D341Med (cell line): ENCODE measurements at regions not wholly inside any gene's neighbourhood (a gene's known extent, or its start where the extent isn't known, plus 50 kb on each side); places are given as distances from the start of the nearest gene placed in this dataset.

Experiments
- DNase-seq: peaks from one replicate; pipeline ENCODE4 v3.0.0; 2012; ENCODE audit warnings: low spot score

DNA sequence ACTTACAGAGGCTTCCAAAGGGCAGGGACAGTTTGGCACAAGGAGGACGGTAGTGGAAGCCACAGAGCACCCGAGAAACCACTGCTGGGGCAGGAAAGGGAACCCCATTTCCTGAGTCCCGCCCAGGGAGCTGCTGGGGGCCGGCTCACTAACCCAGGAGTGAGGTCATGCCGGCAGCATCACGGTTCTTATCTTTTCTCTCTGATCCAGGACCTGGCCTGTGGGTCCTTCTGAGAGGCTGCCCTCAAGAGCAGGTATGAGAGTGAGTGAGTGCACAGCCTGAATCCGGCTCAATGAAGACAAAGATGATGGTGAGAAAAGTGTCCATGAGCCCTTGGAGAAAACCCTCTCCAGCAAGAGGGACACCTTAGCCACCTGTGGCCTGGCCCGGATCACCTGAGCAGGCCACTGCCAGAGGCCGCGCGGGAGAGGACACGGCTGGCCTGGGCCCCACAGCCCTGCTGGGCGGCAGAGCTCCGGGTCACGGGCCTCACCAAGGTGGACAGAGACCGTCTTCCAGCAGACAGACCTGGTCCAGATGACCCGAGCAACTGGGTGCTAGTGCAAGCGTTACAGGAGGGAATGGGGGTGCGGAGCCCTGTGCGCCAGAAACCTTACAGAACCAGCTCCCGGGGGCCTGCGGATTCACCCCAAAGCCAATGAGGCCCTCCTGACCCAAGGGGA, 94.9 kb downstream of the RIPK4 start:
- DNase-seq: no peak

DNA sequence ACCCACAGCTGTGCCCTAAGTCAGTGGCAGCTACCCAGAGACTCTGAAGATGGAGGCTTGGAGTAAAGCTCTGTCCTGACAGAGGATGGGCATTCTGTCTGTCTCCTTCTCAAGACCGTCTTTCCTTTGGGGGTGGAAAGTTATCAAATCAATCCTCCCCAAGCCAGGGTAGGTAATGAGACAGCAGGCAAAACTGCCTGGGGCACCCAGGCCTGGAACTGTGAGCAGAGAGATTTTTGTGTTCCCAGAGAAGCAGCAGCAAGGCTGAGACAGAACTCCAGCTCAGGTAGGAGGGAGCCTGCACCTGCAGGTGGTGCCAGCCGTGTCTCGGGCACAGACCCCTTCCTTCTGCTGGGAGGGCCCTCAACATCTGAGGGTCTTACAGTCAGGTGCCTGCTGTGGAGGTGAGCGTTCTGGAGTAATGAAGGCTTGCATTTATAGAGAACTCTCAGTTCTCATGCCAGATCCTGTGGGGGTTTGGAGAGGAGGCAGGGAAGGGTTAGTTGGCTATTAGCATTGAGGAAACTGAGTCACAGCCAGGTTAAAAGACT, 95.6 kb downstream of the RIPK4 start:
- no peak for DNase-seq

DNA sequence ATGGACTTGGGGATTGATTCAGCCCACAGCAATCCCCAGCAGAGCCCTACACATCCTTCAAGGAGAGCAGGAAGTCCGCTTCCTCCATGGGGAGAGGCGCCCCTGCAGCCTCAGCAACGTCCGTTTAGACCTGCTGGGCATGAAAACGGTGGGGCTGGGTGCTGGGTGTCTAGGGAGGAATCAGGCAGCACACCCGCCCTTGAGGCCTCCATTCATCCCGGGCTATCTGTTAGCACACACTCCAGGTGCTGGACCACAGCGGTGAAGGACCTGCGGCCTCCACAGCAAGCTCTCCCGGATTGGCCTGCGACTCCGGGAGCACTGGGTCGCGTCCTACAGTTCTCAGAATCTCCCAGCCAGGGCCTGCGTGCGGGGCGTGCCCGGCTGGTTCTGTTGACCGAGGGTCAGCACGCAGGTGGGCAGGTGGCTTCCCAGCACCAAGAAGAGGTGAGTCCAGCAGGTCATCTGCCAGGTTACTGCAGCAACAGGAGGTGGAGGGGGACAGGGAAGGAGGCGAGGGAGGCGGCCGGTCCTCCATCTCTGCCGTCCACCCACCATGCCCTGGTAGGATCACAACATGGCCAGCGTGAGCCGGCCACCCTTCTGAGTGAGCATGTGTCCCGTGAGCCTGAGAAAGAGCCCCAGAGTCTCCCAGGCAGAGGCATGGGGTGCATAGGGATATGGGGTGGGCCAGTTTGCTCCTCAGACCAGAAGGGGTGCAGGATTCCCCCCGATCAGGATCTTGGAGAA, 96.6 kb downstream of the RIPK4 start:
- no peak for DNase-seq

DNA sequence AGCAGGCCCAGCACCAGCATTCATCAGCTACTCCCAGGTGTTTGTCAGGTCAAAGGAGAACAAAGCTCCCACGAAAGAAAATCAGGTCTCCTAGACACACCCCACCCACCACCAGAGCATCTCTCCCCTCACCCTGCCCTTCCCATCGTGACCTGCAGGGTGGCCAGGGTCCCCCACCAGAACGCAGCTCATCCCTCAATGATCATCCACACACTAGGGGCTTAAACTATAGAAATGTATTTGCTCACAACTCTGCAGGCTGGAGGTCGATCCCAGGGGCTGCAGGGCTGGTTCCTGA, 97.4 kb downstream of the RIPK4 start:
- no peak for DNase-seq

DNA sequence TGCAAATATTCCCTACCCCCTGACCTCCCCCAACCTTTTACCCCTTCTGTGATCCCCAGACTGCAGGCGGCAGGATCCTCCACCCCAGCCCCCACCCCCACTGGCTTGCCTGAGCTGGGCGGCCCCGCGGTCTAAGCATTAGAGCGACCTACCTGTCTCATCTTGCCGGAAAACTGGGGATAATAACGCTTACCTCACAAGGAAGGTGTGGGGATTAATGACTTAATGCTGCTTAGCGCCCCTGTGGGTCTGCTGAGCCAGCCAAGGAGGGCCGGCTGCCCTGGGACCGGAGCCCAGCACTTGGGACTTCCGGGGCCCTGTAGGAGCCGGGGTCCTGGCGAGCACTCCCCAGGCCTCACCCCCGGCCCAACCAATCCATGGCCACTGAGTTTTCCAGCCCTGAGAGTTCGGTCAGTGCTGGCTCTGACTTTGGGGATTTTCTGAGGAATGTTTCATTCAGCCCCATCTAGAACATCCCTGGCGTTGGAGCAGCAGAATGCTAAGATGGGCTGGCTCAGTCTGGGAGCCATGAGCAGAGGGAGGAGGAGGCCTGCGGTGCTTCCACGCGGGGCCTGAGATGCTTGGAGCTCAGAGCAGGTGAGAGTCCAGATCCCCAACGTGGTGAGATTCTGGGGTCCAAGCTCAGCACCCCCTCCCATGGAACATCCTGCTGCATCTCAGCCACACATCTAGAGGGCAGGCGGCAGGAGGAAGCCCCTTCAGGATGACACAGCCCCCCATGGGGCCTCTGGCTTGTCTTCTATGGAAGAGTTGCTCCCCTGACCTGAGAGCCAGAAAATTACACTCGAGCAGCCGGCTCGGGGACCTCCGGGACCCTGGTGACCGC, 97.9 kb downstream of the RIPK4 start:
- peak; percentile 30 for DNase-seq

DNA sequence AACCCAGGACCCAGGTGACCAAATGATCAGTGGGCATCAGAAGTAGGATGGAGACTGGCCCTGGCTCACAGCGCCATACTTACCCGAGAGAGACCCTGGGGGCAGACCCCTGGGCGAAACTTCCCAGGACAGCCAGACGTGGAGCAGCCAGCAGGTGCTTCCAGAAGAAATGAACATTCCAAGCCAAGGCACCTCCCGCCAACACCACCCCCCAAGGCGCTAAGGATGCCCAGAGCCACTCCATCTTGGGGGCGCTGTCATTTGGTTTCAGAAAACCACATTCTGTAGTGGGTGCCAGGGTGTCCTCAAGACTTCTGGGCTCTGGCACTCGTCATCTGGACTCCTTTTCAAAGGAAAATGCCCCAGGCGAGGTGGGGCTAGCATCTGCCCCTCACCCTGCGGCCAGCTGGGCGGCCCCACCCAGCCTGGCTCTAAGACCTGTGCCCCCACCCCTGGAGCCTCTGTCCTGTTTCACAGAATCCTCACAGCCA, 98.8 kb downstream of the RIPK4 start:
- no peak for DNase-seq

DNA sequence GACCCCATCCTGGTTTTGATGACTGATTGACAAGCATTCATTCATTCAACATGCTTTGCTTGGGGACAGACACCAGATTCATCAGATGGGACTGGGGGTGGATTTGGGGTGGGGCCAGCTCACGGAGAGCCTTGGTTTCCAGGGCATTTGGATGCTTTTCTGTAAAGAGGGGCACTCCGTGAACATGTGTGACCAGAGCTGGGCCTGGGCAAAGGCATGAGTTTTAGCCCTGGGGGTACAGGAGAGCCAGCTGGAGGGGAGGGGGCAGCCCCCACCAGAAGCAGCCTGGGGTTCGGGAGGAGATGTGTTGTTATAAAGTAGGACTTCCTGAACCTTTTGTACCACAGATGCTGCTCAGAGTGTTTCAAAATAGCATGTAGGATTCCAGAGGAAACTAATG, 99.7 kb downstream of the RIPK4 start:
- DNase-seq: peak; percentile 9

DNA sequence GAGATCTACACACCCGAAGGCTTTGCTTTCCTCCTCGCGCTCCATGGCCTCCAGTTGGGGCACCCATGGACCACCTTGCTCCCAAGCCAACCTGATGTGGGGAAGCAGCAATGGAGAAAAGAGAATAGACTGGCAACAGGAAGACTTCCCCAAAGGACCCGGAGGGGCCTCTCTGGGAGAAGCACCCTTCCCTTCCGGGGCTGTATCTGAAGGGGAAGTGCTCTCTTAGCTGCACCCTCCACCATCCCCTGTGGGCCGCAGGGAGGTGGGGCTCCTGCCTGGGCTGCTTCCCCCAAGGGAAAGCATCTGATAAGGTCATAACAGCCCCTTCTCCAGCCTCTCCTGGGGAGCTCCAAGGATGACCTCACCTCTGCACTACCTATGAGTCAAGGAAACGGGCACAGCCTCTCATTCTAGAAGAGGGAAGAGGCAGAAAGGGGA, 100.2 kb downstream of the RIPK4 start:
- peak; percentile 10 for DNase-seq

DNA sequence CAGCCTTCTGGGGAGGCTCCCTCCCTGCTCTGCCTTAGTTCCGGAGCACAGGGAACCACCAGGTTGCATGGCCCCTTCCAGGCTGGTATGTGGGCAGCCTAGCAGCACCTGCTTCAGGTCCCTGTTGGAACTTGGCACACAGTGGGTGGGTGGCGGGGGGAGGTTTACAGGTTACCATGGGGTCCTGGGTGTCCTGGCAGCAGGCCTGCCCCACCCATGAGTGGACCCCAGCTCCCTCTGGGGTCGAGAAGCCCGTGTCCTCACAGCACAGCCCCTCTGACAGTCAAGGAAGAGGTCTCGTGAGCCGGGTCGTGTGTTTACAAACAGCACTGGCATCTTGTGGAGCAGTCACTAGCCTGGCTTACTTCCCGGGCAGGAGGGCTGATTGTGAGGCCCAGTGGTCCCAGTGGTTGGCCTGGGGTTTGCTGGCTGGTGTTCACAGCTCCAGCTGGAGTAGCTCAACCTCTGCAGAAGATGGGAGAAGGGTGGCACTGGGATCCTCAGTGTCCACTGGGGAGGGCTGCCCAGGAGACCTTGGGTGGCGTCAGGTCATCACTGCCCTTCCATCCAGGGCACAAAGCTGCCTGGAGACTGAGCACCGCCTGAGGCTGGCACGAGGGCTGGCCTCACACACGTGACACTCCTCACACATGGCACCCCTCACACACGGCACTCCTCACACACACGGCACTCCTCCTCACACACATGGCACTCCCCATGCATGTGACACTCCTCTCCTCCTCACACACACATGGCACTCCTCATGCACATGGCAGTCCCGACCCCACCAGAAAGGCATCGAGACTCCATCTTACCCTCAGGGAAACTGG, 100.9 kb downstream of the RIPK4 start:
- DNase-seq: peak; percentile 21

DNA sequence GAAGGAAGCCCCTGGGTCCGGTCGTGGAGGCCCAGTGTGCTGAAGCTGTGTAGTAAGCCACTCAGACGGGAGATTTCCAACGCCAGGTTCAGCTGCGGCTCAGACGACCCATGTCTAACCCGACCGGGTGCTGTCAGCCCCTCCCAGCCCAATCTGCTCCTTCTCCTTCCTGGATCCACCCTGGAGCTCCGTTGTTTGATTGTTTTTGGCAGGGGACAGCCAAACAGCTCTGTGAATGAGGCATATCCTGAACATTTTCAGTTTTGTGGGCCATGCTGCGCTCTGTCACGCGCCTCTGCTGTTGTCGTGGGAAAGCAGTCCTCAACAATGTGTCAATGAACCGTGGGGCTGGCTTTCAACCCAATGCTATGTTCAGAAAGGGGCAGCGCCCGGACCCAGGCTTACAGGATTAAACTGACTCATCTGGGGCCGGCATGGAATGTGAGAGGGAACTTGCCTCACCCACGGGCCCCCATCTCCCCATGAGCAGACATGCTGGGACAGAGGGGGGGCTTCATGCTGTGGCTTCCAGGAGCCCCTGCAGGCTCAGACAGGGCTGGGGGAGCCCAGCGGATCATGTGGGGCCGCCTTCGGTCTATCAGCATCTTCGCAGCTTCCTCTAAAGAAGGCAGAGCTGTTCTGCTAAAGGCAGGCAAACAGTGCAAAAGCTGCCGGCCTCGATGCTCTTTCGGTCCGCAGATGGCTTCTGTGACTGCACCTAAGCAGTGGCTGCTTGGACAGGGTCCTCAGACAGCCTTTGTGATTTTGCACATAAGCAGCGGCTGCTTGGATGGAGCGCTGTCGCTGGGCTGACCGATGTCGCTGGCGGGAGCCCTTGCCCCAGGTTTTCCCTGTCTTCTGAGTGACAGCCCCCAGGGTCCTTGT, 101.7 kb downstream of the RIPK4 start:
- DNase-seq: peak; percentile 22

DNA sequence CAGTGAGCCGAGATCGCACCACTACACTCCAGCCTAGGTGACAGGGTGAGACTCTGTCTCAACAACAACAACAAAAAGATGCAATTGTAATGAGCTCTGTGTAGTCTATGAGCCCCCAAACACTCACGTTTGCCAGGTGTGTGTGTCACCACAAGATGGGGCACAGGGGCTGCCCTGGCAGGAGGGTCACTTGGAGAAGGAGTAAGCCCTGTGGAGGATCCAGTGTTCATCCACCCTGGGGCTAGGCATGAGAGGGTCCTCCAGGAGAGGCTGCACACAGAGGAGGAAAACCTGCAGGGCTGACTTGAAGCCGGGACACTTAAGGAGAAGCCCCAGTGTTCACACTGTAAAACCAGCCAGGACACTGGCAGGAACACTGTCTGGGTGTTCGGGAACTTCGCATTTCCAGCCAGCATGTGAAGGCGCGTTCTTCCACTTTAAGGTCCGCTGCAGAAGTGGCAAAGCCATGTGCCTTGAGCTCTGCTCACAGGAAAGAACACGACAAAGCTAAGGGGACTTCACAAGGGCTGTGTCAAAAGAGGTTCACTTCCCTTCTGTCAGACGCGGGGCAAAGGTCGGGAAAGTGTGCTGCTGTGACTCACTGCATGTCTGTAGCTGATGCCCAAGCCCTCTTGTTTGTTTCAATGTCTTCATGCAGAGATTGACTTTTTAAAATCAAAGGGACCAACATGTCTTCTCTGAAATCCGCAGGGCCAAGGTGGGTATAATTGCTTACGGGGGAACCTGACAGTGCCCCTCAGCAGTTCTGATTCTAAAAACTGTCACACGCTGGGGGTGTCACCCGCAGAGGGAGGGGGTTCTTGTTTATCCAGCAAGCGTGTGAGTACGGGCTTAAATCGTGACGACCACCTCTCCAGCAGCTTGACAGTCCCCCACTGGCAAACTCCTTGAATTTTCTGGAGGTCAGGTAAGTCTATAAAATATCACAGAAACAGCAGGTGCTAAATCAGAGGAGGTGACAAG, 102.8 kb downstream of the RIPK4 start:
- no peak for DNase-seq

DNA sequence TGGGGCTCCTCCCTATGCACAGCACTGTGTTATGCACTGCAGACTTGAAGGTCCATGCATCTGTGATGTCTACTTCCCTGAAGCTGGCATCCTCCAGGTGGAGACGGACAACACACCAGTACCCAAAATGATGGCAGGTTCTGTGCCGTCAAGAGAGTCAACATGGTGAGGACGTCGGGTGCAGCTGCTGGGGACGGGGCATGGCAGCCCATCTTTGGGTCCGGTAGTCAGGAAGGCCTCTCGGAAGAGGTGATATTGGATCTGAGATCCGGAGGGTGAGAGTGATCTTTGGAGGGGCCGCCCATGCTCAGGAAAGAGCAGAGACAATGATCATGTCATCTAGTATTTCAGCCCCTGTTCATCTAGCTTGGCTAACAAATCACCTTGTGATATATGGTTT, 104.1 kb downstream of the RIPK4 start:
- no peak for DNase-seq

DNA sequence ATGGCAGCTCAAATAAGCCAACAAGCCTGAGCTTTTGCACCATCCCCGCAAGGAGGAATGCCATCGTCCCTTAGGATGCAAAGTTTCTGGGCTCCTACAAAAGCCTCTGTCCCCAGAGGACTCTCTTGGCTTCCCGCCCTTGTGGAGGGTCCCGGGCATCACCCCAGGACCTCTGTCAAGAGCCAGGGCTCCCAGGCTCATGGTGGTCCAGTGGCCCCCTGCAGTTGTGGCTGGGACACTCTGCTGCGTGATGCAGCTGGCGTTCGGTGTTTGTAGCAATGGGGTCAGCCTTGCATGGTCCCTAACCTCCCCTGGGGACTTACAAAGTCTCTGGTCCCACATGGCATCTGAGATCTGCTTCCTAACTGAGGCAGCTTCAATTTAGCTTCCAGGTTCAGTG, 104.7 kb downstream of the RIPK4 start:
- DNase-seq: no peak

DNA sequence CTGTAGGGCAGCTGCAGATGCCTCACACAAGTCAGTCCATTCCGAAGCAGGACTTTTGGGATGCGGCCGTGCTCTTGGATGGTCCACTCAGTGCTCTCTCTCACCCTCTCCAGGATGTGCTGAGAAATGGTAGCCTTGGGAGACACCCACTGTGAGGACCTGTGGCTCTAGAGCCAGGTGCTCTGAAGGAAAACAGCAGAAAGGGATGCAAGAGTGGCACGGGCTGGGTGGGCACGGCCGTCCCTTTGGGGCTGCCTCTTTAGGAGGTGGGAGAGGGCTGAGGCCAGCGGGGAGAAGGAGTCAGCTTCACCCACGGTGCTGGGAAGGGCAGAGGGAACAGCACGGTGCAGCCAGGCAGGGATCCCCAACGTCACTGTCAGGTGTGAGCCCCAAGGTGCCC, 106.1 kb downstream of the RIPK4 start:
- peak; percentile 9 for DNase-seq

DNA sequence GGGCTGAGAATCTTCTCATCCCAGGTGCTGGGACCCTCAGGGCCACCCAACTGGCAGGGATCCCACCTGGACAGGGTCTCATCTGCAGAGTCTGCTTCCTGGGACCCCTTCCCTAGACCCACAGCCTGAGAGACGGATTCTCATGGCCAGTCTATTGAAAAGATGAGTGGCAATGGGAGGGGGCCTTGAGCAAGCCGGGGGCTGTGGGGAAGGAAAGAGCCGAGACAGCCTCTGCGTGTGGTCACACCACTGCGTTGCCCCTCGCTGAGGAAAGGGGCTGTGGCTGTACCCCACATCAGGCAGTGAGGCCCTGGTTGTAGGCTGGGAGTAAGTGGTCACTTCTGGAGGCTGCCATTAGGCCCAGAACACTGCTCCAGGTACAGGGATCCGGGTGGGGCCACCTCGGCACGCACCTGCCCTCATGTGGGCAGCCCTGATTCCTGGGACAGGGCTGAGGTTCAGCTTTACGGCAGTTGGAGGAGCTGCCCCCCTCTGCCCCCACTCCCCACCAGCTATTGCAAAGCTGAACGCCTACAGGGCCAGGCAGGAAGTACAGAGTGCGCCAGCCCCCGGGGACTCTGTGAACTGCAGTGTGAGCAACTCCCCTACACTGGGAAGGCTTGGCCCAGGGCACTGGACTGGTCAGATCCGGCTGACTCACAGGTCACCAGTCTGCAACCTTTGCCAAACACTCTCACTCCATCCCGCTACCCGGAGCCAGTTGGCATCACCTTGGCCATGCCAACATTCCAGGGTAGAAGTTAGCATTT, 106.9 kb downstream of the RIPK4 start:
- DNase-seq: peak; percentile 12

DNA sequence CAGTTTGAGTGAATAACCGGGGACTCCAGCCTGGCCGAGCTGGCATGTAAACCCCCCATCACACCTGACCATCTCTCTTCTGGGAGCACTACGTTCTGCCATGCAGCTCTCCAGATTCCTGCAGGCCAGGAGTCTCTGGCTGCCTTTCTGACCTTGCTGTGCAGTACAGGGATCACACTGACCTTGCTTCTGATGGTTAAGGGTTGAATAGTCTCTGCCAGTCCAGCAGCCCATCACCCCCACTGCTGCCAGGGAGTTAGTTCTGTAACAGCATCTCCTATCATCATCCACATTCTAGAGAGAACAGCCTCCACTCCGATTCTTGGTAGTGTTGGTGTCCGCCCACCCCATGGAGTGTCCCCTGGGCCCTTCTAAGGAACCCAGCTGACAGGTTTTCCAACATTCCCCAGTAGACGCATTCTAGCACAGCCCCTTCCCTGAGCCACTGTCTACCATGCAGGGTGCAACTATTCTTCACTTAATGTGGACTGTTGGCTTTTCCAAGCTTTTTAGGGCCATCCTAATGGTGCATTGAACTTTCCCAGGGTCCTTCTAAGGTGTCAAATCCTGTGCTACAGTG, 109.8 kb downstream of the RIPK4 start:
- DNase-seq: no peak

DNA sequence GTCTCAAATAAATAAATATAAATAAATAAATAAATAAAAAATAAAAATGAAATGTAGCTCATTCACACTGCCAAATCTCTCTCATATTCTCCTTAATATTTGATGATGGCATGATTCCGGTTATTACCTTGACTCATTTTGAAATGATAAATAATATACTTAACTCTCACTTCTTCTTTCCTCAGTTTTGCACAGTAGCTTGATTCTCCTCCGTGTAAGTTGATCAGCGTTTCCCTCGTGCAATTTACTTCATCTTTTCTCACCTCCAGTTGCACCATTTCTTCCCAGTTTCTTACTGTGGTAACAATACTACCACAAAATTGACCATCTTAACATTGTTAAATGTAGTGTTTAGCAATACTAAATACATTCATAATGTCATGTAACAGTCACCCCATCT, 111.6 kb downstream of the RIPK4 start:
- no peak for DNase-seq

DNA sequence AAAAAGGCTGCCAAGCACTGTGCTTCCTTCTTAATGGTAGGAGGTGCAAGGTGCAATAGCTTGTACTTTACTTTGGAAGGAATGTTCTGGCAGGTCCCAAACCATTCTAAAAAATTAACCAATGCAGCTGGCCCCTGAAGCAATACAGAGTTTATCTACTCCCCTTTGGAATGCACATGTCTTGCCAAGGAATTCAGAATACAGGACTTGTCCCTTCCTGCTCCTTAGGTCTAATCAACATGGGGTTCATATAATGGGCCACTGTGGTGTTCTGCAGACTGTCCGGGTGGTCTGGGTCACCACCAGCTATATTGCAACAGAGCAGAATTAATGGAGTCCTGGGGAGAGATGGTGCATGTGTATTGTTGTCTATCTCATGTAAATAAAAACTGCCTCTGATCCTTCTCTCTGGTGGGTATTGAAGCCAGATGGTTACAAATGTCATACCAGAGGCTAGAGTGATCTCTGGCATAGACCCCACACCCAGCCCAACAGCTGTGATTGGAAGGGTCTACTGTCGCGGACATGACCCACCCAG, 112.8 kb downstream of the RIPK4 start:
- no peak for DNase-seq
